DMS 273 (cell line): ENCODE measurements at regions not wholly inside any gene's neighbourhood (a gene's known extent, or its start where the extent isn't known, plus 50 kb on each side); places are given as distances from the start of the nearest gene placed in this dataset.
"Not testable (repeated sequence)": the region's sequence is repeated elsewhere in the genome, so short reads cannot be mapped to it uniquely, and the experiment has no call there.

Experiments used
- DNase-seq: peaks from one replicate; lab custom pipeline; 2025; ENCODE audit not compliant: unreplicated experiment; lab: John Stamatoyannopoulos, UW

- no peak for DNase-seq
Observed at GRCh38 chr9:32067261-32067660, 317.2 kb upstream of the ACO1 start.

- DNase-seq, result peak; percentile 23
Observed at GRCh38 chr9:32069169-32069813, 315.2 kb upstream of the ACO1 start.

- no peak for DNase-seq
Observed at GRCh38 chr9:32069969-32070368, 314.5 kb upstream of the ACO1 start.

- no peak for DNase-seq
Observed at GRCh38 chr9:32072570-32072969, 311.9 kb upstream of the ACO1 start.

- DNase-seq, result peak; percentile 86
Observed at GRCh38 chr9:32092031-32092430, 292.4 kb upstream of the ACO1 start.

- no peak for DNase-seq
Observed at GRCh38 chr9:32117291-32117690, 267.2 kb upstream of the ACO1 start.

GRCh38 chr9:32128546-32128945, 255.9 kb upstream of the ACO1 start:
- no peak for DNase-seq

GRCh38 chr9:32130709-32131108, 253.7 kb upstream of the ACO1 start:
- not testable (repeated sequence) for DNase-seq

- peak; percentile 72 for DNase-seq
Observed at GRCh38 chr9:32136700-32137339, 247.6 kb upstream of the ACO1 start.

- DNase-seq, result no peak
Observed at GRCh38 chr9:32142074-32142473, 242.4 kb upstream of the ACO1 start.

GRCh38 chr9:32148553-32148952, 235.9 kb upstream of the ACO1 start:
- DNase-seq, result not testable (repeated sequence)

GRCh38 chr9:32161209-32161608, 223.2 kb upstream of the ACO1 start:
- DNase-seq, result no peak

GRCh38 chr9:32161720-32162119, 222.7 kb upstream of the ACO1 start:
- no peak for DNase-seq

- not testable (repeated sequence) for DNase-seq
Observed at GRCh38 chr9:32166316-32166715, 218.1 kb upstream of the ACO1 start.

GRCh38 chr9:32171339-32171738, 213.1 kb upstream of the ACO1 start:
- no peak for DNase-seq

- DNase-seq, result no peak
Observed at GRCh38 chr9:32172256-32172655, 212.2 kb upstream of the ACO1 start.

GRCh38 chr9:32177396-32177795, 207.0 kb upstream of the ACO1 start:
- DNase-seq, result no peak

GRCh38 chr9:32180597-32180996, 203.8 kb upstream of the ACO1 start:
- DNase-seq, result no peak

GRCh38 chr9:32200241-32200640, 184.2 kb upstream of the ACO1 start:
- no peak for DNase-seq

GRCh38 chr9:32200896-32201295, 183.5 kb upstream of the ACO1 start:
- DNase-seq, result no peak

- not testable (repeated sequence) for DNase-seq
Observed at GRCh38 chr9:32209164-32209563, 175.3 kb upstream of the ACO1 start.

- DNase-seq, result no peak
Observed at GRCh38 chr9:32218100-32218767, 166.2 kb upstream of the ACO1 start.
